ENCODE measurements at regions not wholly inside any gene's neighbourhood (a gene's known extent, or its start where the extent isn't known, plus 50 kb on each side); places are given as distances from the start of the nearest gene placed in this dataset.

- H3K4me3 ChIP-seq (ENCODE audit: low read depth, low read length), result no peak overlapping the region
- TF ChIP-seq CTCF (IDR thresholded peaks at IDR 0.05; ENCODE audit: low read depth, low read length, missing control alignments), result no peak
- no peak for DNase-seq
- no peaks in the 10 kb centered on the region for H3K36me3 ChIP-seq (replicated peaks)
- H3K27ac ChIP-seq, result no peak overlapping the region
- H3K27me3 ChIP-seq (replicated peaks), result no peaks in the 10 kb centered on the region
- in situ Hi-C loops (cut with HindIII; ENCODE audit: low pct_ligation_motif_present, low sequenced_read_pairs), result no loop called here
Measured at GRCh38 chr4:127236889-127237288, 395.9 kb upstream of the INTU start.

- no peak overlapping the region for H3K27ac ChIP-seq
- no peak for DNase-seq
- H3K36me3 ChIP-seq (replicated peaks), result no peaks in the 10 kb centered on the region
- in situ Hi-C loops (cut with HindIII; ENCODE audit: low pct_ligation_motif_present, low sequenced_read_pairs), result no loop called here
- no peak for TF ChIP-seq CTCF (IDR thresholded peaks at IDR 0.05; ENCODE audit: low read depth, low read length, missing control alignments)
- H3K27me3 ChIP-seq (replicated peaks), result no peaks in the 10 kb centered on the region
- H3K4me3 ChIP-seq (ENCODE audit: low read depth, low read length), result no peak overlapping the region
Measured at GRCh38 chr4:127237581-127237980, 395.2 kb upstream of the INTU start.

GRCh38 chr4:127238956-127239475 lies 393.7 kb upstream of the INTU start:
- in situ Hi-C loops (cut with HindIII; ENCODE audit: low pct_ligation_motif_present, low sequenced_read_pairs), result no loop called here
- DNase-seq, result no peak
- Histone ChIP-seq H3K36me3 (replicated peaks) (no peaks in the 10 kb centered on the region), H3K27me3 (replicated peaks) (no peaks in the 10 kb centered on the region), H3K4me3 (ENCODE audit: low read depth, low read length) (no peak overlapping the region), H3K27ac (no peak overlapping the region)
- TF ChIP-seq CTCF (IDR thresholded peaks at IDR 0.05; ENCODE audit: low read depth, low read length, missing control alignments), result no peak

GRCh38 chr4:127239902-127240763 lies 392.6 kb upstream of the INTU start:
- no peaks in the 10 kb centered on the region for H3K36me3 ChIP-seq (replicated peaks)
- no peak for DNase-seq
- no peak overlapping the region for H3K4me3 ChIP-seq (ENCODE audit: low read depth, low read length)
- no peak overlapping the region for H3K27ac ChIP-seq
- in situ Hi-C loops (cut with HindIII; ENCODE audit: low pct_ligation_motif_present, low sequenced_read_pairs), result no loop called here
- no peaks in the 10 kb centered on the region for H3K27me3 ChIP-seq (replicated peaks)
- TF ChIP-seq CTCF (IDR thresholded peaks at IDR 0.05; ENCODE audit: low read depth, low read length, missing control alignments), result no peak

GRCh38 chr4:127240764-127241105 lies 392.0 kb upstream of the INTU start:
- no peak overlapping the region for H3K4me3 ChIP-seq (ENCODE audit: low read depth, low read length)
- H3K27ac ChIP-seq, result no peak overlapping the region
- no peaks in the 10 kb centered on the region for H3K27me3 ChIP-seq (replicated peaks)
- H3K36me3 ChIP-seq (replicated peaks), result no peaks in the 10 kb centered on the region
- no peak for TF ChIP-seq CTCF (IDR thresholded peaks at IDR 0.05; ENCODE audit: low read depth, low read length, missing control alignments)
- DNase-seq, result no peak
- in situ Hi-C loops (cut with HindIII; ENCODE audit: low pct_ligation_motif_present, low sequenced_read_pairs), result no loop called here
